ENCODE measurements at regions not wholly inside any gene's neighbourhood (a gene's known extent, or its start where the extent isn't known, plus 50 kb on each side); places are given as distances from the start of the nearest gene placed in this dataset.

DNA sequence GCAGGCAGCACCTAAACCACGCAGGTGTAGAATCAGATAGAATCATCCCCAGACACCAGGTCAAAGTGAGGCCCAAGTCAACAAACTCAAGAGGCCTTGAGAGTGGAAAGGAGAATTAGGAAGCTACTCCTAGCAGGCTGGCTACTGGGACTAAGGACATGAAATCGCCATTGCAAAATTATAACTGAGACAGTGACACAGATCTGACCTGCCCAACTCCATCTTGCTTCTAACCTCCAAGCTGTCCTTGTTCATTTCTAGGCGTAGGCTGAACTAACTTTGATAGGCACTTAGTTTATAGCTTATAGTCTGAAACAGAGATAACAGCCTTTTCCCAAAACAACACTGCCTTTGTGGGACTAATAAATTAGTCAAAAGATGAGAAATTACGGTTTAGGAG, 52.8 kb downstream of the ACTL7B start:
- H3K36me3 ChIP-seq (ENCODE audit: control insufficient read depth, insufficient read depth, low read length): no peaks in the 10 kb centered on the region
- H3K4me2 ChIP-seq (ENCODE audit: low read depth, low read length): no peak overlapping the region
- TF ChIP-seq RFX5 (IDR thresholded peaks at IDR 0.05; ENCODE audit: low read depth, low read length) (no peak), POLR2A (IDR thresholded peaks at IDR 0.05; ENCODE audit: low read depth, low read length) (no peak), FOS (IDR thresholded peaks at IDR 0.05; ENCODE audit: low read depth, low read length) (no peak), MXI1 (IDR thresholded peaks at IDR 0.05; ENCODE audit: borderline replicate concordance, low read depth, low read length) (no peak)
- CTCF ChIA-PET: no interaction called here
- in situ Hi-C loops (cut with MboI; ENCODE audit: low sequenced_read_pairs) (no loop called here), dilution Hi-C loops (cut with HindIII; ENCODE audit: low sequenced_read_pairs, unreplicated experiment) (no loop called here), intact Hi-C loops (cut with micrococcal nuclease) (no loop called here)
- POLR2A ChIA-PET (ENCODE audit: unreplicated experiment): no interaction called here
- no peaks in the 10 kb centered on the region; the same call in 1 of the 2 replicates for H3K9me1 ChIP-seq (ENCODE audit: insufficient read depth, low read length)
- BruUV-seq (replicated peaks): no TSS peak
- no peak overlapping the region for H3K4me3 ChIP-seq (ENCODE audit: insufficient read depth, low read depth, low read length)
- H3K9me3 ChIP-seq (ENCODE audit: control insufficient read depth, insufficient read depth, low read length): no peaks in the 10 kb centered on the region
- H4K5ac ChIP-seq (ENCODE audit: low read depth, low read length): no peak overlapping the region
- no peak overlapping the region for H2BK20ac ChIP-seq (ENCODE audit: low read depth, low read length)
- H3K4ac ChIP-seq (ENCODE audit: low read depth, low read length): no peak overlapping the region
- no peaks in the 10 kb centered on the region for H3K4me1 ChIP-seq (ENCODE audit: control insufficient read depth, insufficient read depth, low read length)
- H3K56ac ChIP-seq (ENCODE audit: extremely low read depth, insufficient read depth, low read length): no peak overlapping the region
- H3K27me3 ChIP-seq (ENCODE audit: control insufficient read depth, insufficient read depth, low read length): 0 out of 2 replicates have a peak, but pooled peaks cover 3% of the 10 kb centered on the region
- no CpG with 5 or more reads among the region's 4 CpGs for WGBS, 2 experiments (ENCODE audit: extremely low coverage in 2 of 2, insufficient read length in 1 of 2)
- H4K91ac ChIP-seq (ENCODE audit: insufficient read depth, low read depth, low read length): no peak overlapping the region
- H4K8ac ChIP-seq (ENCODE audit: low read depth in 2 of 2, low read length in 2 of 2): no peak overlapping the region
- no peak overlapping the region for H3K9ac ChIP-seq (ENCODE audit: low read depth, low read length)
- no peak overlapping the region for H2AK5ac ChIP-seq (ENCODE audit: low read depth, low read length)
- no peak overlapping the region for H3K27ac ChIP-seq (ENCODE audit: insufficient read depth, low read length)
- no peak overlapping the region for H3K23ac ChIP-seq (ENCODE audit: low read depth, low read length)
- H2AFZ ChIP-seq (replicated peaks; ENCODE audit: low read length, poor library complexity): no peak overlapping the region
- no peak overlapping the region for H2BK15ac ChIP-seq (ENCODE audit: low read depth, low read length)
- H3K14ac ChIP-seq (replicated peaks; ENCODE audit: low read depth, low read length): no peak overlapping the region
- H2BK120ac ChIP-seq (ENCODE audit: low read depth, low read length): no peak overlapping the region
- ATAC-seq (ENCODE audit: low read depth): no peak
- no peaks in the 10 kb centered on the region for H3K79me1 ChIP-seq (ENCODE audit: low read depth in 1 of 2, low read length in 2 of 2)
- H2BK5ac ChIP-seq (ENCODE audit: low read depth, low read length, poor library complexity, severe bottlenecking): no peak overlapping the region
- H2AK9ac ChIP-seq (replicated peaks; ENCODE audit: low read depth, low read length, poor library complexity): no peak overlapping the region
- no peak for DNase-seq
- no peak overlapping the region for H3K18ac ChIP-seq (ENCODE audit: low read depth, low read length)
- H4K20me1 ChIP-seq (ENCODE audit: insufficient read depth, low read length): no peaks in the 10 kb centered on the region
